IPS-18c (cell line): ENCODE measurements at regions not wholly inside any gene's neighbourhood (a gene's known extent, or its start where the extent isn't known, plus 50 kb on each side); places are given as distances from the start of the nearest gene placed in this dataset.

Experiments used
- H3K4me3 ChIP-seq: 2 replicates; pipeline ENCODE4 v1.7.0; 2013; ENCODE audit warnings: low read depth, mild to moderate bottlenecking, low read length, moderate library complexity; ENCODE audit not compliant: insufficient read depth
- H3K9me3 ChIP-seq: one replicate; pipeline ENCODE4 v1.6.1; 2013; ENCODE audit warnings: mild to moderate bottlenecking, low read length, moderate library complexity; ENCODE audit not compliant: control insufficient read depth, insufficient read depth

- no peaks in the 10 kb centered on the region for H3K9me3 ChIP-seq
- no peak overlapping the region for H3K4me3 ChIP-seq
Measured at GRCh38 chr1:8093221-8093980, 67.3 kb upstream of the ERRFI1 start.

- Histone ChIP-seq H3K4me3 (no peak overlapping the region), H3K9me3 (no peaks in the 10 kb centered on the region)
Measured at GRCh38 chr1:8092657-8093056, 66.5 kb upstream of the ERRFI1 start.

GRCh38 chr1:8091691-8092090 is 65.6 kb upstream of the ERRFI1 start:
- Histone ChIP-seq H3K9me3 (no peaks in the 10 kb centered on the region), H3K4me3 (no peak overlapping the region)

GRCh38 chr1:8090241-8090702 is 64.2 kb upstream of the ERRFI1 start:
- Histone ChIP-seq H3K9me3 (no peaks in the 10 kb centered on the region), H3K4me3 (no peak overlapping the region)

- Histone ChIP-seq H3K4me3 (no peak overlapping the region), H3K9me3 (no peaks in the 10 kb centered on the region)
Measured at GRCh38 chr1:8089535-8090228, 63.6 kb upstream of the ERRFI1 start.

- Histone ChIP-seq H3K4me3 (no peak overlapping the region), H3K9me3 (no peaks in the 10 kb centered on the region)
Measured at GRCh38 chr1:8086055-8086454, 59.9 kb upstream of the ERRFI1 start.

- Histone ChIP-seq H3K4me3 (no peak overlapping the region), H3K9me3 (no peaks in the 10 kb centered on the region)
Measured at GRCh38 chr1:8084913-8085312, 58.8 kb upstream of the ERRFI1 start.

- Histone ChIP-seq H3K4me3 (no peak overlapping the region), H3K9me3 (no peaks in the 10 kb centered on the region)
Measured at GRCh38 chr1:8083739-8084484, 57.8 kb upstream of the ERRFI1 start.

GRCh38 chr1:8082945-8083344 is 56.8 kb upstream of the ERRFI1 start:
- H3K9me3 ChIP-seq: no peaks in the 10 kb centered on the region
- no peak overlapping the region for H3K4me3 ChIP-seq

- Histone ChIP-seq H3K4me3 (no peak overlapping the region), H3K9me3 (no peaks in the 10 kb centered on the region)
Measured at GRCh38 chr1:8078176-8078671, 52.1 kb upstream of the ERRFI1 start.

GRCh38 chr1:8077602-8078001 is 51.5 kb upstream of the ERRFI1 start:
- no peaks in the 10 kb centered on the region for H3K9me3 ChIP-seq
- no peak overlapping the region for H3K4me3 ChIP-seq

- no peaks in the 10 kb centered on the region for H3K9me3 ChIP-seq
- no peak overlapping the region for H3K4me3 ChIP-seq
Measured at GRCh38 chr1:8077120-8077573, 51.0 kb upstream of the ERRFI1 start.

GRCh38 chr1:8076176-8076575 is 50.1 kb upstream of the ERRFI1 start:
- Histone ChIP-seq H3K4me3 (no peak overlapping the region), H3K9me3 (no peaks in the 10 kb centered on the region)
